H1 (cell line): ENCODE measurements at regions not wholly inside any gene's neighbourhood (a gene's known extent, or its start where the extent isn't known, plus 50 kb on each side); places are given as distances from the start of the nearest gene placed in this dataset.

ENCODE experiments used
- CHD1 ChIP-seq: IDR thresholded peaks from 2 replicates; pipeline ENCODE4 v1.6.1; 2012; ENCODE audit warnings: low read depth, low read length, improper control_type of control experiment
- CREB1 ChIP-seq: IDR thresholded peaks from 2 replicates; pipeline ENCODE4 v1.6.1; 2012; ENCODE audit warnings: inconsistent platforms
- EGR1 ChIP-seq: IDR thresholded peaks from 2 replicates; pipeline ENCODE4 v1.6.1; 2011; ENCODE audit warnings: low read depth, low read length, borderline replicate concordance

DNA sequence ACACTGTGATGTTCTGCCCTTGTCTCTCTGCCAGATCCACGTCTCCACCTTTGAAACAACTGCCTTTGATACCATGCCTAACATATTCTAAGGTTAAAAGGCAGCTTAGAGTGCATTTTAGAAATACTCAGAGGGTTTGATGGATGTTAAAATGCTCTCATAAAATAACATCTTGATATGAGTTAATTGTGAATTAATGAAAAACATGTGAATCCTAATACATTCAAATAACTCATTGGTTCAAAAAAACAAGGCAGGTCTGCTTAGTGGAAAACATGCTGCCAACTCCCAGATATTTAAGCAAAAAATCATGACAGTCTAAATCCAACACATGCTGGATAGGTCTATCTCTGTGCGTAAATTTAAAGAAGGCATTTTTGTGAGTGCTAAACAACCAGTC is 291.8 kb downstream of the AHR start (continued):
- no peak for TF ChIP-seq EGR1
- no peak for TF ChIP-seq CHD1
- TF ChIP-seq CREB1: no peak
